ENCODE measurements at regions not wholly inside any gene's neighbourhood (a gene's known extent, or its start where the extent isn't known, plus 50 kb on each side); places are given as distances from the start of the nearest gene placed in this dataset.

DNA sequence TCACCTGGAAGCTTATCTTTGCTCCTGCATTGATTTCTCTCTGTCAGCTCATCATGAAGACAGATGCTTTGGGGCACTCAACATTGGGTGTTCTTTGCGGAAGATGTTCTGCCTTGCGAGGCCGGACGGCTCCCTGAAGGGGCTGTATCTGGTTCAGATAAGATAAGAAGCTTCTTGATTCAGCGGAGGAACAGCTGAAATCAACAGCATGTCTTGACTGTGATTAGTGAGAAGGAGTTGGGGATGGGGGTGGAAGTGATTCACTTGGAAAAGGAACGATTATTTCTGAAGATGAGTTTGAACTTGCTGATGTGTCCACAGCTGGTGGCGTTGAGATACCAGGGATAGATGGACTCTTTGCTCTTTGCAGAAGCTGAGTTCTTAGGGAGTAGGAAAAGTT is 126.9 kb upstream of the WSCD1 start:
- H3K4me3 Mint-ChIP-seq = no peak overlapping the region
- no peaks in the 10 kb centered on the region for H3K9me3 Mint-ChIP-seq
- ATAC-seq = no peak
- H3K36me3 Mint-ChIP-seq (ENCODE audit: insufficient read depth) = no peaks in the 10 kb centered on the region
- H3K27me3 Mint-ChIP-seq (ENCODE audit: low read depth) = peaks cover 42% of the 10 kb centered on the region
- no peak for DNase-seq
- no peaks in the 10 kb centered on the region for H3K4me1 Mint-ChIP-seq (ENCODE audit: low read depth)

DNA sequence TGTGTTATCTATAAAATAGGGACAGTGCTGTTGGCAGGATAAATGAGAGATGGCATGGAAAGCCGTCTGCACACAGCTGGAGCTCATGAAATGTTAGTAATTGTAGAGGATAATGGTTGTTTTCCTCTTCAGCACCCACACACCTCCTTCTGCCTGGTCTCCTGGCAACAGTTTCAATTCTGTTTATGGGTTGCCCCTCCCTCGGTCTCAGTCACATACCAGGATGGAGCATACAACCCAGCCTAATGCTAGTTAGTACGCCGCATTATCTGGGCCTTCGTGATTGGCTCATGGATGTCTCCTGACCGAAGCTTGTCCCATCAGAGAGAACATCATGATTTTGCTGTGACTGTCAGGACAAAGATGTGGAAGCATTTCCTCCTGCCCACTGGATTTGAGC is 126.2 kb upstream of the WSCD1 start:
- no peak for ATAC-seq
- no peak for DNase-seq
- Mint-ChIP-seq H3K36me3 (ENCODE audit: insufficient read depth) (no peaks in the 10 kb centered on the region), H3K27me3 (ENCODE audit: low read depth) (peaks cover 43% of the 10 kb centered on the region), H3K4me1 (ENCODE audit: low read depth) (no peaks in the 10 kb centered on the region), H3K9me3 (no peaks in the 10 kb centered on the region), H3K4me3 (no peak overlapping the region)

DNA sequence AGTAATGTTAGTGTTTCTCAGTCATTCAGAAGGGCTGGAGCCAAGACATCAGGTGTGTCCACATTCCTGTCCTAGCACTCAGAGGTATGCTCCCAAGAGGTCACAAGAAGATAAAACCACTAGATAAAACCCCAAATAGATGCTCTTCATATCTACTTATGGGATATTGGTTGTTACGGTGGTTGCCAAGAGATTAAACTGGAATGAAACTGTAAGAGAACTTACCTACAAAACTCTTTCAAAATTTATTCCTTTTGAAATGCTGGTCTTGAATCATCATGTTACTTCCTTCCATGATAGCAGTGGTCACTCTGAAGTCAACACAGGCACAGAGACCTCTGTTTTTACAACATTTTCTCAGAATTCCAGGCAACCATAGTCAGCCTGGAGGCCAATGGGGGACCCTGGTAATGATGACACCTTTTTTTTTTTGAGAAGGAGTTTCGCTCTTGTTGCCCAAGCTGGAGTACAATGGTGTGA is 122.4 kb upstream of the WSCD1 start:
- H3K27me3 Mint-ChIP-seq (ENCODE audit: low read depth) = peaks cover 41% of the 10 kb centered on the region
- no peak for ATAC-seq
- DNase-seq = no peak
- no peaks in the 10 kb centered on the region for H3K4me1 Mint-ChIP-seq (ENCODE audit: low read depth)
- no peak overlapping the region for H3K4me3 Mint-ChIP-seq
- H3K36me3 Mint-ChIP-seq (ENCODE audit: insufficient read depth) = no peaks in the 10 kb centered on the region
- H3K9me3 Mint-ChIP-seq = no peaks in the 10 kb centered on the region

DNA sequence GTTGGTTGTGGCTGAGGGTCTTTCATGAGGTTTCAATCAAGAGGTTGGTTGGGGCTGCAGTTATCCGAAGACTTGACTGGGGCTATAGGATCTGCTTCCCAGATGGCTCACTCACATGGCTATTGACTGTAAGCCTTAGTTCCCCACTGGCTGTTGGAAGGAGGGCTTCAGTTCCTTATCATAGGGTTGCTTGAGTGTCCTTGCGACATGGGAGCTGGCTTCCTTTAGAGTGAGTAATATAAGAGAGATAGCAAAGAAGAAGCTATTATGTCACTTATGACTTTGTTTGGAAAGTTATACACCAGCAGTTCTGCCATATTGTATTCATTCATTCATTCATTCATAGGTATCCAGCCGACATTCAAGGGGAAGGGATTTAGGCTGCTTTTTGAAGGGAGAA is 121.4 kb upstream of the WSCD1 start:
- Mint-ChIP-seq H3K4me1 (ENCODE audit: low read depth) (no peaks in the 10 kb centered on the region), H3K36me3 (ENCODE audit: insufficient read depth) (no peaks in the 10 kb centered on the region), H3K27me3 (ENCODE audit: low read depth) (peaks cover 39% of the 10 kb centered on the region), H3K9me3 (no peaks in the 10 kb centered on the region), H3K4me3 (no peak overlapping the region)
- no peak for DNase-seq
- no peak for ATAC-seq

DNA sequence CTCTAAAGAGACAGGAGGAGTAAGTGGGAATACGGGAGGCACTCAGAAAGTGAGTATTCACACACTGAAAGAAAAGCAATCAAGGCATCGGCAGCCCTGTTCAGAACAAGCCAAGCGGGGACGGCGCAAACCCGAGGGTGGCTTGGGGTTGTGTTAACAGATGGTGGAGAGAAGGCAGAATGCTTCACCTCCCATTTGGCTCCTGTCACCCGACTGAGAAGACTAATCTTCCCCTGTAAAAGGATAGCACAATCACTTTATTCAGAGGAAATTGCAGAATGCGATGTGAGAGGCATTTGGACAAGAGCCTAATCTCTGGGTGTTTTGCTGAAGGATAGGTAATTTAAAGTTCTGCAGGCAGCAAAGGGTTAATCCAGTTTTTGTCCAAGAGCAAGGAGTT is 119.3 kb upstream of the WSCD1 start:
- Mint-ChIP-seq H3K36me3 (ENCODE audit: insufficient read depth) (no peaks in the 10 kb centered on the region), H3K27me3 (ENCODE audit: low read depth) (peaks cover 36% of the 10 kb centered on the region), H3K9me3 (peaks cover 5% of the 10 kb centered on the region), H3K4me3 (no peak overlapping the region), H3K4me1 (ENCODE audit: low read depth) (no peaks in the 10 kb centered on the region)
- ATAC-seq (no peak), DNase-seq (no peak)

DNA sequence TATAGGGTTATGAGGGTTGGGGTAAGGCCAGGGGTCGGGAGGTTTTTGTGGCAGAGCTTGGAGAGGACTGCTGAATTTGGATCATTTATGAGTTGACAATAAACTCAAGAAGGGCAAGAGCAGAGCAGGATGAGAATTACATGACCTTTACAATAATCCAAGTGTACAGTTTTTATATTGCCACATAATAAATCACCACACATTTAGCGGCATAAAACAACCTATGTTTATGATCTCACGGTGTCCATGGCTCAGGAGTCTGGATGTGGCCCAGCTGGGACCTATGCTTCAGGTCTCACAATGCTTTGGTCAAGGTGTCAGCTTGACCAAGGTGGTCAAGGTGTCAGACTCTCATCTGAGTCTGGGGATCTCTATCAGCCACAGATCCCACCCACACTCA is 118.3 kb upstream of the WSCD1 start:
- H3K9me3 Mint-ChIP-seq = peaks cover 9% of the 10 kb centered on the region

DNA sequence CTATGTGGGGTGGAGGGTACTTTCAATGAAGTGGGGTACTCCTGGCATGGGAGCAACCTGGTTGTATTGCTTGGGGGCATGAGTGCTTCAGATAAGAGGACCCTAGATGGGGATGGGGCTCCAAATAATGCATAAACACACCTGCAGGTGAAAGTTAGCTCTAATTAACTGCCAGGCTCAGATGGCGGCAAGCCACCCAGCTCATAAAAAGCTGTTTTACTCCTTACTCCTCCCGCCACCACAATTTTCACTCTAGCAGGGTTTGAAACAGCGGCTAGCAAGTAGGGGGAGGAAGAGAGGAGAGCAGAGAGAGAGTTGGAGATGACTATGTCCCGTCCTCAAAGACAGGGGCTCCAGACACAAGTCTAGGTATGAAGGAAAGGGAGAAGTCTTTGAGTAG is 117.7 kb upstream of the WSCD1 start:
- ATAC-seq = no peak
- Mint-ChIP-seq H3K27me3 (ENCODE audit: low read depth) (peaks cover 31% of the 10 kb centered on the region), H3K36me3 (ENCODE audit: insufficient read depth) (no peaks in the 10 kb centered on the region), H3K4me3 (no peak overlapping the region), H3K4me1 (ENCODE audit: low read depth) (no peaks in the 10 kb centered on the region), H3K9me3 (peaks cover 9% of the 10 kb centered on the region)
- no peak for DNase-seq

More for the DNA sequence above, 118.3 kb upstream of the WSCD1 start:
- DNase-seq (no peak), ATAC-seq (no peak)
- Mint-ChIP-seq H3K27me3 (ENCODE audit: low read depth) (peaks cover 31% of the 10 kb centered on the region), H3K36me3 (ENCODE audit: insufficient read depth) (no peaks in the 10 kb centered on the region), H3K4me3 (no peak overlapping the region), H3K4me1 (ENCODE audit: low read depth) (no peaks in the 10 kb centered on the region)

DNA sequence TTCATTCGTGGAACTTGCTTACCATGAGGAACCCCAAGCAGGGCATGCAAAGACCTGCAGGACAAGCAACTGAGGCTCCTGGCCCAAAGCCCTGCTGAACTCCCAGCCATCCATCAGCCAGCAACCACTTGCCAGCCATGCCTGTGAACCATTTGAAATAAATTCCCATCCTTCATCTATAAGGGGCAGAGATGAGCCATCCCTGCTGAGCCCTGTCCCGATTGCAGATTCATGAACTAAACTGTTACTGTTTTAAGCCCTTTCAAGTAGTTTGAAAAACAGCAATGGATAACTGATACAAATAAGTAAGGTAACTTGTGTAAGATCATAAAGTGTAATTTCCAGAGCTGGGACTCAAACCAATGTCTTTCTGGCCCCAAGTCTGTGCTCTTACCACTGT is 114.4 kb upstream of the WSCD1 start:
- H3K4me3 Mint-ChIP-seq = no peak overlapping the region
- H3K4me1 Mint-ChIP-seq (ENCODE audit: low read depth) = no peaks in the 10 kb centered on the region
- H3K27me3 Mint-ChIP-seq (ENCODE audit: low read depth) = peaks cover 18% of the 10 kb centered on the region
- H3K9me3 Mint-ChIP-seq = peaks cover 9% of the 10 kb centered on the region
- H3K36me3 Mint-ChIP-seq (ENCODE audit: insufficient read depth) = no peaks in the 10 kb centered on the region
- ATAC-seq (no peak), DNase-seq (no peak)

DNA sequence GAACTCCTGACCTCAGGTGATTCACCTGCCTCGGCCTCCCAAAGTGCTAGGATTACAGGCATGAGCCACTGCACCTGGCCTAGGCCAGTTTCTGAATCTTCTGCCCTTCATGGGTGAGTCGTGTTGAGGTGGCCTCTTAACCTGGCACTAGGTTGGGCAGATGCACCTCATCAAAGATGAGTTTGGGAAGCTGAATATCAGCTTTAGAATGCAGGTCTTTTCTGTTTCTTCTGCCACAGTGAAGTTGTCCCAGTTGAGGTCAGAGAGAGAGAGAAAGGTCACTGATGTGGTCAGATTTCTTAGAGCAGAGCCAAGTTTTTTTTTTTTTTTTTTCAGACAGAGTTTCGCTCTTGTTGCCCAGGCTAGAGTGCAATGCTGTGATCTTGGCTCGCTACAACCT is 111.3 kb upstream of the WSCD1 start:
- Mint-ChIP-seq H3K4me1 (ENCODE audit: low read depth) (no peaks in the 10 kb centered on the region), H3K4me3 (no peak overlapping the region), H3K9me3 (peaks cover 9% of the 10 kb centered on the region), H3K27me3 (ENCODE audit: low read depth) (peaks cover 14% of the 10 kb centered on the region), H3K36me3 (ENCODE audit: insufficient read depth) (no peaks in the 10 kb centered on the region)
- ATAC-seq (no peak), DNase-seq (no peak)

DNA sequence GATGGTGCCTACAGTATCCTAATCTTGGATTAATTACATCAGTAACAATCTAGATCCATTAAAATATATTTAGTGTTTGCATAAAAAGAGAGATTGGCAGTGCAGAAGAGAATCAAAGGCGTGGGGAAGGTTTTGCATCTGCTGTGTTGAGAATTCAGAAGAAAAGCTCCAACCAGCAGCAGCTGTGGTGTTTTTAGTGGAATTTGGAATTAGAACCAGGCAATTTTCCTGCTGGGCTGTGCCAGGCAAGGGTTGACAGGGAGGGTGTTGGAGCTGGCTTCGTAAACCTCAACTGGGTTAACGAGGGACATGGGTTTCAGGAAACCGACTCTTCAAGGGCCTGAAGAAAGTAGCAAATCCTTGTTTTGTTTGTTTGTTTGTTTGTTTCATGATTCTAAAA is 107.8 kb upstream of the WSCD1 start:
- Mint-ChIP-seq H3K36me3 (ENCODE audit: insufficient read depth) (no peaks in the 10 kb centered on the region), H3K4me3 (no peak overlapping the region), H3K4me1 (ENCODE audit: low read depth) (no peaks in the 10 kb centered on the region), H3K9me3 (no peaks in the 10 kb centered on the region), H3K27me3 (ENCODE audit: low read depth) (peaks cover 23% of the 10 kb centered on the region)
- DNase-seq (no peak), ATAC-seq (no peak)

DNA sequence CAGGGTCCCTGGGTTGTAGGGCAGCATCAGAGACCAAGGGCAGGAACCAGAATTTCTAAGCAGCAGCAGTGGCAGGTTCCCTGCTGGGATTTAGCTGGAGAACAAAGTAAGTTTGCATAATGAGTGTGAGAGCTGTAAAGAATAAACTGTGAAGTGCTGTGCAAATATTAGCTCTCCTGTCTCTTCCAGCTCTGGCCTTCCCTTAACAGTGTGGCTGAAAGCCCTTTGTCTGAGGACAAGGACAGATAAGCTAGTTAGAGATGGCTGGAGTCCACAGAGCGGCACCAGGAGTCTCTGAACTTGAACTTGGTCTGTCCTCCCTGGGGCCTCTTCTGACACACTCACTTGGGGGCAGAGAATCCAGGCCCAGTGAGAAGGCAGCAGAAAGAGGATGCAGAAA is 98.2 kb upstream of the WSCD1 start:
- no peak for DNase-seq
- H3K9me3 Mint-ChIP-seq = peaks cover 19% of the 10 kb centered on the region
- ATAC-seq = no peak
- H3K4me3 Mint-ChIP-seq = no peak overlapping the region
- H3K27me3 Mint-ChIP-seq (ENCODE audit: low read depth) = peaks cover 19% of the 10 kb centered on the region
- no peaks in the 10 kb centered on the region for H3K36me3 Mint-ChIP-seq (ENCODE audit: insufficient read depth)
- H3K4me1 Mint-ChIP-seq (ENCODE audit: low read depth) = no peaks in the 10 kb centered on the region

DNA sequence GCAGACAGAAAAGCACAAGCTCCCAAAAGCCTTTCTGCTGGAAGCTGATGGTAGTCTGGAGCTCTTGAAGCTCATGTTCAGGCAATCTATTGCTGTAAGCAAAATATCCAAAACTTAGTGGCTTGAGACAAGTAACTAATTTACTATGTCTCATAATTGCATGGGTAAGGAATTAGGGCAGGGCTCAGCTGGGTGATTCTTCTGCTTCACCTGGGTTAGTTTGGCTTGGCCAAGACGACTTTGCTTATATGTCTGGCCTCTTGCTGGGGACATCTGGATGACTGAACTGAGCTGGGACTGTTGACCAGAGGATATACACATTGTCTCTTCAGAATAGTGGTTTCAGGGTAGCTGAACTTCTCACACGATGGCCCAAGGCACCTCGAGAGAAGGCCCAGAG is 96.8 kb upstream of the WSCD1 start:
- Mint-ChIP-seq H3K9me3 (peaks cover 13% of the 10 kb centered on the region), H3K4me3 (no peak overlapping the region), H3K4me1 (ENCODE audit: low read depth) (no peaks in the 10 kb centered on the region), H3K27me3 (ENCODE audit: low read depth) (peaks cover 21% of the 10 kb centered on the region), H3K36me3 (ENCODE audit: insufficient read depth) (no peaks in the 10 kb centered on the region)
- DNase-seq (no peak), ATAC-seq (no peak)

DNA sequence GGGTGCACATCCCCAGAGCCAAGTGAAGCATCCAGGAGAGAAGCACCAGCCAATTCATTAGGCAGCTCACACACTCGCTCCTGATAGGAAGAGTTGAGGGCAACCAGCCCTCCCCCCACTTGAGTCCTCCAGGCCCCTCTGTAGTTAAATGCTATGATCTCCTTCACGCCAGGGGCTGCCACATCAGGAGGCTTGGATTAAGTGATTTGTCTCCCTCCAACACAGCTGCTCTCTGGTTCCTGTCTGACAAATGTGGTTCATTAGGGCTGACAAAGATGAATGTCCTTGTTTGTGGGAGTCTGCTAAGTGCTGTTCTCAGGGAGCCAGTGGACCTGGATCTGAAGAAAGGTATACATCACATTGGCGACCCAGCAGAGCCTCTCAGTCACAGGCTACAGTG is 94.5 kb upstream of the WSCD1 start:
- Mint-ChIP-seq H3K27me3 (ENCODE audit: low read depth) (peaks cover 18% of the 10 kb centered on the region), H3K36me3 (ENCODE audit: insufficient read depth) (no peaks in the 10 kb centered on the region), H3K4me1 (ENCODE audit: low read depth) (no peaks in the 10 kb centered on the region), H3K9me3 (peaks cover 4% of the 10 kb centered on the region), H3K4me3 (no peak overlapping the region)
- DNase-seq (no peak), ATAC-seq (no peak)

DNA sequence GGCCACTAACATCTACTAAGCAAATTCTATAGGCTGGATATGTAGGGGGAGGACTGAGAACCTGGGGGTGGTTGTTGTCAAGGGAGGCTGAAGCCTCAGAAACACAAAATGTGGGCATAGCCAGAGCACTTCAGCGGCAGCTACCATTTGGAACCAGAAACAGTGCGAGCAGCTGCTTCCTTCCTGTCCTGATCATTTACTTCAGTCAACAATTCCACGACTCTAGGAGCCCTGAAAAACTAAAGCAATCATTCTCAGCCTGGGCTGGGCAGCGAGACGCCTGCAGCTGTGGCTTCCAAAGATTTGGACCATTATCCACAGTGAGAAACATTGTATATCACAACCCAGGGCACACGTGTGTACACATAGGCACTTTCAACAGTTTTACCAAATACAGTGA is 93.9 kb upstream of the WSCD1 start:
- ATAC-seq = no peak
- H3K4me1 Mint-ChIP-seq (ENCODE audit: low read depth) = no peaks in the 10 kb centered on the region
- H3K36me3 Mint-ChIP-seq (ENCODE audit: insufficient read depth) = no peaks in the 10 kb centered on the region
- H3K9me3 Mint-ChIP-seq = peaks cover 4% of the 10 kb centered on the region
- H3K27me3 Mint-ChIP-seq (ENCODE audit: low read depth) = peaks cover 18% of the 10 kb centered on the region
- DNase-seq = no peak
- no peak overlapping the region for H3K4me3 Mint-ChIP-seq

DNA sequence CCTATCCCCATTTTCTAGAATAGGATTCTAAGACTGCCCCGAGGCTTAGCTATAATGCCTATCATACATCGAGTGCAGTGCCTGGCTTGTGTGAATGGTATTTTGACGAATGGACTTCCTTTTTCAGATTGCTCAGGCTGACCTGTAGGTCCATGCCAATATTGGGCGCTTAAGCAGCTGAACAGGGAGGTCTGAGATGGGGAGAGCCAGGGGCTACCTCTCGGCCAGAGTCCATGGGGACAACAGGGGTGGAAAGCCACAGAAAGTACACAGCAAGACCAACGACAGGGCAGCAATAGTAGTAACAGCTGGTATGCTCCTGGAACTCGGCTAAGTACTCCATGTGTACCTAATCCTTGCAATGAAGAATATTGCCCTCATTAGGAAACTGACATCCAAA is 91.7 kb upstream of the WSCD1 start:
- Mint-ChIP-seq H3K36me3 (ENCODE audit: insufficient read depth) (no peaks in the 10 kb centered on the region), H3K4me1 (ENCODE audit: low read depth) (no peaks in the 10 kb centered on the region), H3K4me3 (no peak overlapping the region), H3K27me3 (ENCODE audit: low read depth) (peaks cover 19% of the 10 kb centered on the region), H3K9me3 (no peaks in the 10 kb centered on the region)
- no peak for ATAC-seq
- no peak for DNase-seq

DNA sequence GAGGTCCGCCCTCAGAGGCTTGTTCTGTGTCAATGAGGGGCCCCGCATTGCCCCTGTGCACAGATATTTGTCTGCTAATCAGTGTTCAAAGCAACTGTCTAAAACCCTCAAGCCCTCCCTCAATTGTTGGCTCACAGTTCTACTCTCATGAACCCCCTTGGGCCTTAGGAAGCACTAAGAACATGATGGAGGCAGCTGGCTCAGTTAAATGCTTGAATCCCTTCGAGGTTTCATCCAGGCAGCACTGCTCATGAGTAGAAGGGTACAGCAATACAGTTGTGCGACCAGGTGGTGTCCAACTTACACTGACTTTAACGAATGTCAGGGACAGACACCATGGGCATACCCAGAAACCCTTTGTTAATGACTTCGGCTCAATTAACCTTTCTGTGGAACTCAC is 89.2 kb upstream of the WSCD1 start:
- ATAC-seq (no peak), DNase-seq (no peak)
- Mint-ChIP-seq H3K27me3 (ENCODE audit: low read depth) (peaks cover 17% of the 10 kb centered on the region), H3K4me3 (no peak overlapping the region), H3K4me1 (ENCODE audit: low read depth) (no peaks in the 10 kb centered on the region), H3K9me3 (no peaks in the 10 kb centered on the region), H3K36me3 (ENCODE audit: insufficient read depth) (no peaks in the 10 kb centered on the region)

Measured in activated T-cell treated with anti-CD3 and anti-CD28 coated beads, Interleukin-2, amount 50 U/mL, for 4 hours (primary cell).